ENCODE measurements at regions not wholly inside any gene's neighbourhood (a gene's known extent, or its start where the extent isn't known, plus 50 kb on each side); places are given as distances from the start of the nearest gene placed in this dataset.

- TF ChIP-seq CTCF (IDR thresholded peaks at IDR 0.05; ENCODE audit: low read depth, low read length): no peak
- no peaks in the 10 kb centered on the region for H3K27me3 ChIP-seq
- no peak overlapping the region for H3K4me3 ChIP-seq (ENCODE audit: low read depth, low read length)
- no peak for DNase-seq
- H3K36me3 ChIP-seq: no peaks in the 10 kb centered on the region
- no peaks in the 10 kb centered on the region for H3K9me3 ChIP-seq
- H3K4me1 ChIP-seq: no peaks in the 10 kb centered on the region
Observed at GRCh38 chr9:14007190-14007769, 306.7 kb downstream of the NFIB start.

GRCh38 chr9:14006386-14007187 lies 307.4 kb downstream of the NFIB start:
- no peaks in the 10 kb centered on the region for H3K9me3 ChIP-seq
- no peak for TF ChIP-seq CTCF (IDR thresholded peaks at IDR 0.05; ENCODE audit: low read depth, low read length)

GRCh38 chr9:14004110-14004509 lies 309.8 kb downstream of the NFIB start:
- no peak for TF ChIP-seq CTCF (IDR thresholded peaks at IDR 0.05; ENCODE audit: low read depth, low read length)
- H3K4me3 ChIP-seq (ENCODE audit: low read depth, low read length): no peak overlapping the region
- no peaks in the 10 kb centered on the region for H3K4me1 ChIP-seq
- DNase-seq: no peak
- H3K36me3 ChIP-seq: no peaks in the 10 kb centered on the region
- no peaks in the 10 kb centered on the region for H3K9me3 ChIP-seq
- H3K27me3 ChIP-seq: no peaks in the 10 kb centered on the region

More at GRCh38 chr9:14006386-14007187, 307.4 kb downstream of the NFIB start:
- no peaks in the 10 kb centered on the region for H3K4me1 ChIP-seq
- H3K36me3 ChIP-seq: no peaks in the 10 kb centered on the region
- no peak overlapping the region for H3K4me3 ChIP-seq (ENCODE audit: low read depth, low read length)
- no peaks in the 10 kb centered on the region for H3K27me3 ChIP-seq
- DNase-seq: no peak

GRCh38 chr9:13994240-13994639 lies 319.7 kb downstream of the NFIB start:
- H3K36me3 ChIP-seq: no peaks in the 10 kb centered on the region
- no peak for TF ChIP-seq CTCF (IDR thresholded peaks at IDR 0.05; ENCODE audit: low read depth, low read length)

GRCh38 chr9:13993632-13994185 lies 320.2 kb downstream of the NFIB start:
- no peak overlapping the region for H3K4me3 ChIP-seq (ENCODE audit: low read depth, low read length)
- no peaks in the 10 kb centered on the region for H3K4me1 ChIP-seq
- no peaks in the 10 kb centered on the region for H3K9me3 ChIP-seq
- H3K36me3 ChIP-seq: no peaks in the 10 kb centered on the region
- no peak for TF ChIP-seq CTCF (IDR thresholded peaks at IDR 0.05; ENCODE audit: low read depth, low read length)
- H3K27me3 ChIP-seq: no peaks in the 10 kb centered on the region
- no peak for DNase-seq

More at GRCh38 chr9:13994240-13994639, 319.7 kb downstream of the NFIB start:
- Histone ChIP-seq H3K4me3 (ENCODE audit: low read depth, low read length) (no peak overlapping the region), H3K4me1 (no peaks in the 10 kb centered on the region), H3K9me3 (no peaks in the 10 kb centered on the region), H3K27me3 (no peaks in the 10 kb centered on the region)
- no peak for DNase-seq

Measured in BE2C (cell line).